HepG2 (cell line): ENCODE measurements at regions not wholly inside any gene's neighbourhood (a gene's known extent, or its start where the extent isn't known, plus 50 kb on each side); places are given as distances from the start of the nearest gene placed in this dataset.

Experiments
- CTCF ChIP-seq: sonication (generic); formaldehyde crosslinking; IDR thresholded peaks from 2 replicates; pipeline ENCODE4 v1.5.0; 2020; ENCODE audit warnings: mild to moderate bottlenecking, missing genetic modification reagents, moderate library complexity
- DR1 ChIP-seq: sonication (generic); formaldehyde crosslinking; IDR thresholded peaks from 2 replicates; pipeline ENCODE4 v1.8.0; 2021; ENCODE audit warnings: mild to moderate bottlenecking, missing genetic modification reagents, inconsistent platforms
- EZH2 ChIP-seq: conservative IDR thresholded peaks from 2 replicates; pipeline ENCODE4 v1.6.1; 2012; ENCODE audit warnings: mild to moderate bottlenecking, low read depth, low read length, moderate library complexity
- POLR2AphosphoS5 ChIP-seq: IDR thresholded peaks from 2 replicates; pipeline ENCODE4 v1.6.1; 2012; ENCODE audit warnings: low read depth, low read length
- ZSCAN29 ChIP-seq: sonication (generic); formaldehyde crosslinking; conservative IDR thresholded peaks from 2 replicates; pipeline ENCODE4 v1.4.0; 2020; ENCODE audit warnings: mild to moderate bottlenecking, missing genetic modification reagents

GRCh38 chr3:150300388-150300787 is 107.7 kb upstream of the TSC22D2 start:
- no peak for TF ChIP-seq DR1 (CRISPR knock-in tag)
- TF ChIP-seq CTCF (CRISPR knock-in tag) = no peak
- no peak for TF ChIP-seq POLR2AphosphoS5
- no peak for TF ChIP-seq EZH2
- TF ChIP-seq ZSCAN29 (CRISPR knock-in tag) = no peak
